Fibroblast of villous mesenchyme (primary cell): ENCODE measurements at regions not wholly inside any gene's neighbourhood (a gene's known extent, or its start where the extent isn't known, plus 50 kb on each side); places are given as distances from the start of the nearest gene placed in this dataset.

ENCODE experiments used
- DNase-seq: peaks from one replicate; pipeline ENCODE4 v3.0.0-alpha.2; 2010; ENCODE audit warnings: low read depth
- H3K4me3 ChIP-seq: 2 replicates; pipeline ENCODE4 v1.5.1; 2011; ENCODE audit warnings: low read depth, mild to moderate bottlenecking, low read length
- CTCF ChIP-seq: IDR thresholded peaks from 2 replicates; pipeline ENCODE4 v1.5.1; 2012; ENCODE audit warnings: low read depth, mild to moderate bottlenecking, low read length; ENCODE audit not compliant: insufficient read depth

GRCh38 chr14:85293612-85294234 lies 236.2 kb upstream of the FLRT2 start:
- DNase-seq: no peak
- TF ChIP-seq CTCF: no peak
- H3K4me3 ChIP-seq: no peak overlapping the region

GRCh38 chr14:85295318-85295717 lies 234.6 kb upstream of the FLRT2 start:
- DNase-seq: no peak
- no peak for TF ChIP-seq CTCF

GRCh38 chr14:85296456-85297210 lies 233.3 kb upstream of the FLRT2 start:
- DNase-seq: peak; percentile 97
- no peak overlapping the region for H3K4me3 ChIP-seq
- no peak for TF ChIP-seq CTCF

More at GRCh38 chr14:85295318-85295717, 234.6 kb upstream of the FLRT2 start:
- no peak overlapping the region for H3K4me3 ChIP-seq

- no peak for TF ChIP-seq CTCF
- DNase-seq: no peak
- H3K4me3 ChIP-seq: no peak overlapping the region
Measured at GRCh38 chr14:85300107-85300506, 229.8 kb upstream of the FLRT2 start.

- TF ChIP-seq CTCF: no peak
- peak; percentile 64 for DNase-seq
- no peak overlapping the region for H3K4me3 ChIP-seq
Measured at GRCh38 chr14:85301506-85301905, 228.4 kb upstream of the FLRT2 start.

- no peak for DNase-seq
- H3K4me3 ChIP-seq: no peak overlapping the region
- TF ChIP-seq CTCF: no peak
Measured at GRCh38 chr14:85306024-85306423, 223.9 kb upstream of the FLRT2 start.
